H1 (cell line): ENCODE measurements at regions not wholly inside any gene's neighbourhood (a gene's known extent, or its start where the extent isn't known, plus 50 kb on each side); places are given as distances from the start of the nearest gene placed in this dataset.

Experiments
- CTCF ChIA-PET: fragments of 300-600 bp; sonication (Branson Sonifier 250); formaldehyde crosslinking; loops from one replicate; lab custom pipeline; 2021; ENCODE audit not compliant: partially characterized antibody; lab: Charles Lee
- POLR2A ChIA-PET: fragments of 300-600 bp; sonication (Branson Sonifier 250); formaldehyde crosslinking; loops from one replicate; lab custom pipeline; 2021; ENCODE audit warnings: inconsistent platforms; ENCODE audit not compliant: partially characterized antibody; lab: Charles Lee
- DNase-seq, 2 experiments: peaks; one replicate each; pipeline versions ENCODE4 v3.0.0 to v3.0.0-alpha.2; 2010 to 2022; ENCODE audit warnings: low spot score in 2 of 2, low read depth in 1 of 2, mixed read lengths in 1 of 2
- FAIRE-seq: peaks from 2 replicates; lab custom pipeline; 2011; peaks lifted over from hg19 to GRCh38; lab: Jason Lieb, UNC
- H2AFZ ChIP-seq: 2 replicates; pipeline ENCODE4 v1.8.1; 2012; ENCODE audit warnings: low read length, inconsistent platforms
- H2AK5ac ChIP-seq: 2 replicates; pipeline ENCODE4 v1.6.1; 2013; ENCODE audit warnings: low read depth, low read length
- H2BK120ac ChIP-seq: replicated peaks from 2 replicates; pipeline ENCODE3; 2013; ENCODE audit warnings: low read depth, low read length, inconsistent platforms
- H2BK12ac ChIP-seq: 2 replicates; pipeline ENCODE4 v1.6.1; 2013; ENCODE audit warnings: low read depth, low read length
- H2BK15ac ChIP-seq: 2 replicates; pipeline ENCODE4 v1.6.1; 2013; ENCODE audit warnings: low read length
- H2BK20ac ChIP-seq: 2 replicates; pipeline ENCODE4 v1.6.1; 2013; ENCODE audit warnings: low read length
- H2BK5ac ChIP-seq: 2 replicates; pipeline ENCODE4 v1.6.1; 2013; ENCODE audit warnings: low read depth, low read length
- H3K14ac ChIP-seq: 2 replicates; pipeline ENCODE4 v1.6.1; 2013; ENCODE audit warnings: inconsistent platforms; ENCODE audit not compliant: insufficient read length
- H3K18ac ChIP-seq: 2 replicates; pipeline ENCODE4 v1.6.1; 2013; ENCODE audit warnings: low read length; ENCODE audit errors: extremely low read depth
- H3K23ac ChIP-seq: 2 replicates; pipeline ENCODE4 v1.6.1; 2013; ENCODE audit warnings: inconsistent platforms; ENCODE audit not compliant: insufficient read length
- H3K23me2 ChIP-seq: 2 replicates; pipeline ENCODE4 v1.6.1; 2013; ENCODE audit warnings: low read depth, low read length
- H3K27ac ChIP-seq: 2 replicates; pipeline ENCODE4 v1.6.1; 2011; ENCODE audit warnings: low read depth, low read length, inconsistent platforms
- H3K27me3 ChIP-seq, 4 experiments: replicated peaks in 1 of 4; 1 replicate in 1 of 4; 2 replicates in 3 of 4; pipeline versions ENCODE4 v1.6.1 to v1.8.1; 2011 to 2013; ENCODE audit warnings: low read length in 3 of 4, mild to moderate bottlenecking in 3 of 4, inconsistent platforms in 2 of 4, mixed read lengths in 2 of 4, moderate library complexity in 1 of 4; ENCODE audit not compliant: control insufficient read depth in 3 of 4, insufficient read depth in 3 of 4; ENCODE audit errors: extremely low read depth in 1 of 4
- H3K36me3 ChIP-seq, 4 experiments: 2 replicates each; pipeline versions ENCODE4 v1.6.1 to v1.8.1; 2011 to 2013; ENCODE audit warnings: mild to moderate bottlenecking in 4 of 4, low read length in 3 of 4, moderate library complexity in 2 of 4, control low read depth in 1 of 4, inconsistent platforms in 1 of 4; ENCODE audit not compliant: insufficient read depth in 4 of 4, control insufficient read depth in 2 of 4
- H3K4ac ChIP-seq: replicated peaks from 2 replicates; pipeline ENCODE3; 2013; ENCODE audit warnings: low read length, low read depth, mixed read lengths, inconsistent platforms; ENCODE audit not compliant: insufficient read length
- H3K4me1 ChIP-seq, 4 experiments: replicated peaks in 1 of 4; 1 replicate in 1 of 4; 2 replicates in 3 of 4; pipeline versions ENCODE4 v1.6.1 to v1.8.1; 2011 to 2013; ENCODE audit warnings: low read length in 3 of 4, inconsistent platforms in 2 of 4, mixed read lengths in 1 of 4; ENCODE audit not compliant: insufficient read depth in 4 of 4, control insufficient read depth in 3 of 4
- H3K4me2 ChIP-seq, 2 experiments: 2 replicates each; pipeline versions ENCODE4 v1.6.1 to v1.8.1; 2011 to 2013; ENCODE audit warnings: low read depth in 2 of 2, low read length in 2 of 2, control low read depth in 1 of 2, inconsistent platforms in 1 of 2, mild to moderate bottlenecking in 1 of 2; ENCODE audit not compliant: insufficient read depth in 1 of 2
- H3K4me3 ChIP-seq, 4 experiments: fragments of 200-600, 300-600 bp in 1 of 4; sonication (generic), shearing (Covaris generic), sonication (Bioruptor Twin) in 1 of 4; 2 replicates each; pipeline versions ENCODE4 v1.5.1 to v1.8.1; 2011 to 2016; ENCODE audit warnings: low read length in 4 of 4, low read depth in 3 of 4, control low read depth in 2 of 4, inconsistent platforms in 2 of 4, mild to moderate bottlenecking in 2 of 4, mixed read lengths in 1 of 4, moderate library complexity in 1 of 4; ENCODE audit not compliant: insufficient read depth in 2 of 4; ENCODE audit errors: extremely low read depth in 1 of 4
- H3K56ac ChIP-seq: replicated peaks from 2 replicates; pipeline ENCODE3; 2013; ENCODE audit warnings: low read depth, mild to moderate bottlenecking, mixed read lengths, low read length, inconsistent platforms; ENCODE audit not compliant: insufficient read length
- H3K79me1 ChIP-seq: 2 replicates; pipeline ENCODE4 v1.6.1; 2013; ENCODE audit warnings: low read depth, low read length, control low read depth
- H3K79me2 ChIP-seq, 2 experiments: 2 replicates each; pipeline versions ENCODE4 v1.6.1 to v1.8.1; 2012 to 2013; ENCODE audit warnings: low read length in 2 of 2, mild to moderate bottlenecking in 2 of 2, inconsistent platforms in 1 of 2; ENCODE audit not compliant: insufficient read depth in 2 of 2, control insufficient read depth in 1 of 2
- H3K9ac ChIP-seq, 4 experiments: replicated peaks in 1 of 4; 1 replicate in 1 of 4; 2 replicates in 3 of 4; pipeline versions ENCODE4 v1.6.1 to v1.8.1; 2011 to 2013; ENCODE audit warnings: low read depth in 3 of 4, low read length in 3 of 4, control low read depth in 2 of 4, mild to moderate bottlenecking in 2 of 4, moderate library complexity in 2 of 4, inconsistent platforms in 1 of 4; ENCODE audit errors: extremely low read depth in 1 of 4
- H3K9me3 ChIP-seq, 2 experiments: 2 replicates each; pipeline versions ENCODE4 v1.6.1 to v1.8.1; 2012 to 2013; ENCODE audit warnings: mild to moderate bottlenecking in 2 of 2, moderate library complexity in 2 of 2, control low read depth in 1 of 2, inconsistent platforms in 1 of 2, low read depth in 1 of 2, low read length in 1 of 2, mixed read lengths in 1 of 2; ENCODE audit not compliant: insufficient read depth in 2 of 2
- H4K20me1 ChIP-seq, 2 experiments: replicated peaks in 1 of 2; 2 replicates each; pipeline versions ENCODE3 to v1.8.1; 2011 to 2013; ENCODE audit warnings: inconsistent platforms in 2 of 2, low read length in 2 of 2, mild to moderate bottlenecking in 1 of 2; ENCODE audit not compliant: insufficient read depth in 2 of 2, control insufficient read depth in 1 of 2
- H4K5ac ChIP-seq: 2 replicates; pipeline ENCODE4 v1.6.1; 2013; ENCODE audit warnings: low read length, low read depth, mixed read lengths, inconsistent platforms; ENCODE audit not compliant: insufficient read length
- H4K8ac ChIP-seq: 2 replicates; pipeline ENCODE4 v1.8.0; 2013; ENCODE audit warnings: mild to moderate bottlenecking, moderate library complexity, low read length, inconsistent platforms; ENCODE audit not compliant: insufficient read depth; ENCODE audit errors: extremely low read depth
- H4K91ac ChIP-seq: replicated peaks from 2 replicates; pipeline ENCODE3; 2013; ENCODE audit warnings: low read length, mixed read lengths, inconsistent platforms; ENCODE audit not compliant: insufficient read length
- BRCA1 ChIP-seq: IDR thresholded peaks from 2 replicates; pipeline ENCODE4 v1.6.1; 2012; ENCODE audit warnings: low read depth, low read length, improper control_type of control experiment
- CBX8 ChIP-seq: fragments of 300-800, 300-1000 bp; sonication (generic); IDR thresholded peaks from 2 replicates; pipeline ENCODE4 v1.7.1; 2016; ENCODE audit warnings: low read depth, low read length, borderline replicate concordance
- EZH2 ChIP-seq: fragments of 200-600 bp; sonication (generic); IDR thresholded peaks from 2 replicates; pipeline ENCODE4 v1.7.1; 2012; ENCODE audit warnings: low read depth, mild to moderate bottlenecking, moderate library complexity, low read length, inconsistent platforms; ENCODE audit not compliant: severe bottlenecking
- JUND ChIP-seq: IDR thresholded peaks from 2 replicates; pipeline ENCODE4 v1.6.1; 2011; ENCODE audit warnings: mild to moderate bottlenecking, improper control_type of control experiment, low read length
- POU5F1 ChIP-seq: IDR thresholded peaks from 2 replicates; pipeline ENCODE4 v1.6.1; 2011; ENCODE audit warnings: low read depth, mild to moderate bottlenecking, low read length, moderate library complexity
- SP4 ChIP-seq: IDR thresholded peaks from 2 replicates; pipeline ENCODE4 v1.6.1; 2012; ENCODE audit warnings: low read length, inconsistent platforms
- WGBS, 2 experiments: shearing (Covaris generic) in 1 of 2; methylation state at CpG; one replicate each; pipeline versions ENCODE4 v1.1.6 to v1.1.7; 2013 to 2015; ENCODE audit warnings: low lambda C conversion rate in 2 of 2, mixed read lengths in 2 of 2, inconsistent platforms in 1 of 2, low coverage in 1 of 2, missing lambda C conversion rate in 1 of 2; ENCODE audit not compliant: insufficient replicate concordance in 2 of 2, insufficient coverage in 1 of 2, insufficient read length in 1 of 2; ENCODE audit errors: extremely low coverage in 1 of 2, missing lambda C conversion rate in 1 of 2; 5-methylcytosine and 5-hydroxymethylcytosine counted together
- TF ChIP-seq, protein P1 (sequence below), 3 experiments: IDR thresholded peaks; 1 replicate in 2 of 3; 2 replicates in 1 of 3; pipeline versions ENCODE4 v1.5.1 to v1.6.1; 2011; ENCODE audit warnings: low read length in 3 of 3, mild to moderate bottlenecking in 3 of 3, inconsistent platforms in 2 of 3, low read depth in 1 of 3, moderate library complexity in 1 of 3; ENCODE audit not compliant: insufficient read depth in 1 of 3; ENCODE audit errors: control extremely low read depth in 1 of 3

- Histone ChIP-seq H3K79me1 (no peaks in the 10 kb centered on the region), H4K91ac (no peak overlapping the region), H4K8ac (peak overlapping the region; percentile 62; the same call in 1 of the 2 replicates), H3K36me3 (no peaks in the 10 kb centered on the region), H3K14ac (no peak overlapping the region), H2BK20ac (no peak overlapping the region), H3K79me2 (no peaks in the 10 kb centered on the region), H2BK12ac (no peak overlapping the region), H2BK15ac (no peak overlapping the region), H2BK120ac (no peak overlapping the region), H3K4ac (no peak overlapping the region), H3K27me3 (no peaks in the 10 kb centered on the region), H3K27ac (no peak overlapping the region), H4K20me1 (no peaks in the 10 kb centered on the region), H4K5ac (no peak overlapping the region), H3K9ac (no peak overlapping the region), H3K23me2 (no peaks in the 10 kb centered on the region), H3K4me2 (no peak overlapping the region), H3K4me3 (no peak overlapping the region), H2BK5ac (no peak overlapping the region), H3K18ac (no peak overlapping the region), H3K56ac (no peak overlapping the region), H3K23ac (no peak overlapping the region), H2AK5ac (no peak overlapping the region), H2AFZ (no peak overlapping the region), H3K4me1 (peaks cover 0 to 6% (median 5%) of the 10 kb centered on the region in 4 experiments; a peak in 5 of 7 replicates), H3K9me3 (no peaks in the 10 kb centered on the region)
- WGBS, 2 experiments, result 86% methylated on average over 13 of the region's 13 CpGs; no CpG with 5 or more reads in 1 of the 2 experiments
- TF ChIP-seq CBX8 (no peak), POU5F1 (no peak), EZH2 (no peak), BRCA1 (no peak), SP4 (no peak), JUND (no peak)
- TF ChIP-seq, protein P1, sequence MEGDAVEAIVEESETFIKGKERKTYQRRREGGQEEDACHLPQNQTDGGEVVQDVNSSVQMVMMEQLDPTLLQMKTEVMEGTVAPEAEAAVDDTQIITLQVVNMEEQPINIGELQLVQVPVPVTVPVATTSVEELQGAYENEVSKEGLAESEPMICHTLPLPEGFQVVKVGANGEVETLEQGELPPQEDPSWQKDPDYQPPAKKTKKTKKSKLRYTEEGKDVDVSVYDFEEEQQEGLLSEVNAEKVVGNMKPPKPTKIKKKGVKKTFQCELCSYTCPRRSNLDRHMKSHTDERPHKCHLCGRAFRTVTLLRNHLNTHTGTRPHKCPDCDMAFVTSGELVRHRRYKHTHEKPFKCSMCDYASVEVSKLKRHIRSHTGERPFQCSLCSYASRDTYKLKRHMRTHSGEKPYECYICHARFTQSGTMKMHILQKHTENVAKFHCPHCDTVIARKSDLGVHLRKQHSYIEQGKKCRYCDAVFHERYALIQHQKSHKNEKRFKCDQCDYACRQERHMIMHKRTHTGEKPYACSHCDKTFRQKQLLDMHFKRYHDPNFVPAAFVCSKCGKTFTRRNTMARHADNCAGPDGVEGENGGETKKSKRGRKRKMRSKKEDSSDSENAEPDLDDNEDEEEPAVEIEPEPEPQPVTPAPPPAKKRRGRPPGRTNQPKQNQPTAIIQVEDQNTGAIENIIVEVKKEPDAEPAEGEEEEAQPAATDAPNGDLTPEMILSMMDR (IDR thresholded peaks at IDR 0.05; ENCODE audit: control extremely low read depth in 1 of 3, insufficient read depth in 1 of 3, low read depth in 1 of 3, low read length in 3 of 3), result no peak
- DNase-seq (no peak), FAIRE-seq (no peak)
- ChIA-PET CTCF (interaction anchor here (1.2 kb wide), 1 partner anchor 31 kb away, joined by 3 read pairs; no protein-coding TSS in a partner anchor), POLR2A (no interaction called here)
These were observed 188.1 kb downstream of the PSMG1 start for GRCh38 chr21:38995071-38995669.
